SKM-1 (cell line): ENCODE measurements at regions not wholly inside any gene's neighbourhood (a gene's known extent, or its start where the extent isn't known, plus 50 kb on each side); places are given as distances from the start of the nearest gene placed in this dataset.

Source experiments
- DNase-seq: peaks from one replicate; lab custom pipeline; 2025; ENCODE audit not compliant: unreplicated experiment; lab: John Stamatoyannopoulos, UW

DNA sequence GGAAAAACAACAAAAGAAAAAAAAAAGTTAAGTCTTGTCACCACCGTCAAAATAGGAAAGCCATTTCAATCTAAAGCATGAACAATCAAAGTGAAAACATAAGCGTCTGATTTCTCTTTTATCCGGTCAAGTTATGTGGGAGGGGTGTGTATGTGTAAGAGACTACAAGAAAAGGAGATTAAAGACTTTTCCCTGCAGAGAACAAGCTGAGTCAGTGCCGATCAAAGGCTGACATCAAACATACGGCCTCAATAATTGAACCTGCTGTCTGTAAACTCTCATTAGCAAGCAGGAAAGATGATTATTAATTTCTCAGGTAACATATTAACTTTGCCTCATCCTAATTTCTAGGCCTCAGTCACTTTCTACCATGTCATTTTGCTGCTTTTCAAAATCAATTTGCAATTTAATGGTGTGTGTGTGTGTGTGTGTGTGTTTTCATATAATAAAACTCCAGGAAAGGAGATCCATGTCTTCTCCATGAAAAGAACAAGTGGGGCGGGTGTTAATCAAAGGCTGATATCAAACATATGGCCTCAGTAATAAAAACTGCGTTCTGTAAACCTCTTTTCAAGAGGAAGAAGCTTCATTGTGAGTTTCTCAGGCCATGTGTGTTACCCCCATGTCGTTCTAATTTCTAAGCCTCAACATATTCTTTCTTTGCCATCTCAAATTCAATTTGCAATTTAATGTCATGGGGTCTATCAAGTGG is 649.1 kb upstream of the SORCS1 start:
- DNase-seq: no peak

DNA sequence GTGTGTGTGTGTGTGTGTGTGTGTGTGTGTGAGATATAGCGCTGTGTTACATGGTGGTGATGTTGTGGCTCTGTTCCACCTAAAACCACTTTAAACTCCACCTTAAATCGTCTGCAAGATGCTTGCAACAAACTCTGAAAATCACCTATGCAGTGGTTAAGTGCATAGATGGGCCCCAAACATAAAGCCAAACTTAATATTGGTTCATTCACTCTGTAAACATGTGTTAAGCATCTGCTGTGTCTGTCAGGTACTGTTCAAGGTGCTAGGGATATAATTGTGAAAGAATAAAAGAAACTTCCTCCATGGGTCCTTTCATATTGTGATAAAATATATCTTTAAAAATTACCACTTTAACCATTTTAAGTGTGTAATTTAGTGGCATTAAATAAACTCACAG is 645.4 kb upstream of the SORCS1 start:
- no peak for DNase-seq

DNA sequence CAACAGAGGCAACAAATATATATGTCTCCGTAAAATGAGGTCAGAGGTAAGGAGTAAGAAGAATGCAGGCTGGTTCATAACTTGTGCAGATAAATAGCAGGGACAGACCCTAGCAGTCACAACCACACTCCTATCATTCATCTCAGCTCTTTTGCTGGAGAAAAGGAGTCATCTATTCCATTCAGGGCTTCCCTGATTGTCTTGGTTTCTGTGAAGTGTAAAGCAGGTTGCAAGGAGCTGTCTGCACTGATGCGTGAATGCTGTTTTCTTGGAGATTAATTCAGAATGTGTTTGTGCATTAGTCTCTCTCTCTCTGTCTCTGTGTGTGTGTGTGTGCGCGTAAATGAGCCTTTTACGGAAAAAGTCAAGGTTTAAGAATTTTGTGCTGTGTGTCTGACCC is 643.3 kb upstream of the SORCS1 start:
- DNase-seq: no peak

DNA sequence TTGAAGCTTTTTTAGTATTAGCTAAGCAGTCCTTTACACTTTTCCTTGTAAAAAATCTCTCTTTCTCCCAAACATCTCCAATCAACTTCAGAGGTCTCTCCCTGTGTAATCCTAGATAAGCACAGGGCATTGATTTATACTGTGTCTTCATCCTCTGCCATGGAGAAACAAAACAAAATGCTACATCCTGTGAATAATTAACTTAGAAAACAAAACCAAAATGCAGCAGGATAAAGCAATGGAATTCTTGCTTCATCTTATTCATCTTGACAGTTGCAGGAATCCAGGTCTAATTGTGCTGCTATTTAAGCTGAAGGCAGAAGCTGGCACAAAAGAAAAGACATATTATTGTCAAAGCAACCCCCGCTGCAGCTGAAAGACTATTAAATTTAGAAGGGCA is 641.5 kb upstream of the SORCS1 start:
- no peak for DNase-seq

DNA sequence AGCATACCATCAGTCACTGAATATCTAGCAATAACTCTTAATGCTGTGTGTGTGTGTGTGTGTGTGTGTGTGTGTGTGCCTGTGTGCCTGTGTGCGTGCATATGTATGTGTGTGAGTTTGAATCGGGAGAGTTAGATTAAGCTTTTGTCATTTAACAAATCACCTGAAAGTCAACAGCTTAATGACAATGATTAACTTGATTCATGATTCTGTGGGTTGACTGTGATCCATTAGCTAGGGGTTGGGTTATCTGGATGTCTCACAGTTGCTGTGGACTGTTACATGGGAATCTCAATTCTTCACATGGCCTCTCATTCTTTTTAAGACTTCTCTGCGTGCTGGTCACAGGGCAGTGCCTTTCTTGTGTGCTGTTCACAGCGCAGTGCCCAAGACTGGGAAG is 639.0 kb upstream of the SORCS1 start:
- DNase-seq: no peak

DNA sequence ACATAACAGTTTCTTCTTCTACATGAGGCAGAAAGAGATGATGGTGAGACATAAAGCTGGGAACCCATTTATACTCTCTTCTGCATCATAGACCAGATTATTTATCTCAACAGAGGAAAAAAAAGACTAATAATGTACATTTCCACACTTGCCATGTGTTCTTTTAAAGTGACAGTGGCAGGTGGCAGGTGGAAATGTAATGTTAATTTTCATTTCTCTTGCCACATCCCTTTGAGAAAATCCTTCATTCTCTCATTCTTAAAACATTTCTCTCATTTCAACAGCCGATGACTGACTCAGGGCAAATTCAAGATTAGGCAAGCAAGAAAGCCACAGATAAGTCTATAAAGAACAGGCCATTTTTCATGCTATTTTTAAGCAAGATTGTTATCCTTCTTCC is 635.6 kb upstream of the SORCS1 start:
- no peak for DNase-seq

DNA sequence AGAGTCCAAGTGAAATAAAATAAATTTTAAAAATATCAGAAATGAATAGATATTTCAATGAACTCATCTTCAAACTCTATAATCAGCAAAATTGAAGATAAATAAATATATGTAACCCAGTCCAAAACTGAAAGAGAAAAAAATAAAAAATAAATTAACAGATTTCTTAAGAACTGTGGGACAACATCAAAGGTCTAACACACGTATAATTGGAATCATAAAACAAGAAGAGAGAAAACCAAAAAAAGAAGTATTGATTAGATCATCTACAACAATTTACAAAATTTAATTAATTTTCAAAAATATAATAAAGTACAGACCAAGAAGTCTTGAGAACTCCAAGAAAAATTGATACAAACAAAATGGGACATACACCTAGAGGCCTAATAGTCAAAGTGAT is 625.8 kb upstream of the SORCS1 start:
- no peak for DNase-seq

DNA sequence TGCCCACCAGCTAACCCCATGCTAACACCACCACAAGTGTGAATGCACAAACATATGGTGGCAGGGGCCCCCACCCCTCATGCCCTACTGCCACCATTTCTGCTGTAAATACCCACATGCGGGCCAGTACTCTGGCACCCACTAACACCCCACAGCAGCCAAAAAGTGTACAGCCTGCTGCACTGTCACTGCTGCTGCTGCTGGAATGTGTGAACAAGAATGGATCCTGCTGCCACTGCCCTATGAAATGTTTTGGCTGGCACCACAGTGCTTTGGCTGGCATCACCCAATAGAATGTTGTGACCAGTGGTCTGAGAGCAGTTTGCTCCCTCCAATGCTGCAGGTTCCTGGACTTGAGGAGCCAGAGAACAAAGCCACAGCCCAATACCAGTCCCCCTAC is 606.6 kb upstream of the SORCS1 start:
- no peak for DNase-seq

DNA sequence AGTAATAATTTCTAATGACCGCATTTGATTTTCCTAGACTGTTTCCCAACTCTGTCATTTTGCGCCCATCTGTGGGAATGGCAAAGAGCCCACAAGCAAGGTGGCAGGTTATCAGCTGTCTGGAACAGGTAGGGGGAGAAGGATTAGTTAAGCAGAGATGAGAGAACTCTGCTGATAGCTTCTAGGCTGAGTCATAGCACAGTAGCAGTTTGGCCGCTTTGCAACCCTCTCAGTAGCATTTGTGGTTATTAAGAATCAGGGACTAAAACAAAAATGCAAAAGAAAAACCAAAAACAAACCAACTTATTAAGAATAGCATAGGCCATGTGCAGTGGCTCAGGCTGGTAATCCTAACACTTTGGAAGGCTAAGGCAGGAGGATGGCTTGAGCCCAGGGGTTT is 602.7 kb upstream of the SORCS1 start:
- DNase-seq: no peak

DNA sequence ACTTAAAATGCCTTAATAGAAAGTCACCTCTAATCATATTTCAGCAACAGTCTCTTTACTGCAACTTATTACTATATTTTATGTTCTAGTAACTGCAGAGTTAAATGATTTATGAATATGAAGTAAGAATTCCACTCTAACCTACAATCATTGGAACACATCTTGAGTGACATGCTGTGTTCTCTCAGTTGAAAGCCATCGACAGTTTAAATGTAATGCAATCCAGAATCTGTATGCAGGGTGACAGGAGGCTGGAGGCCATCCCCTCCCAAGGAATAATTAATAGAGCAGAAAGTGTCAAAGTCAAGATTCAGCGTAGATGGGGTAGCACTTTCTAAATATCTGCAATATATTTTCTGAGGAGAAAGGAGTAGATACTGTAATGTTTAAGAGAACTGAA is 590.3 kb upstream of the SORCS1 start:
- DNase-seq: no peak

DNA sequence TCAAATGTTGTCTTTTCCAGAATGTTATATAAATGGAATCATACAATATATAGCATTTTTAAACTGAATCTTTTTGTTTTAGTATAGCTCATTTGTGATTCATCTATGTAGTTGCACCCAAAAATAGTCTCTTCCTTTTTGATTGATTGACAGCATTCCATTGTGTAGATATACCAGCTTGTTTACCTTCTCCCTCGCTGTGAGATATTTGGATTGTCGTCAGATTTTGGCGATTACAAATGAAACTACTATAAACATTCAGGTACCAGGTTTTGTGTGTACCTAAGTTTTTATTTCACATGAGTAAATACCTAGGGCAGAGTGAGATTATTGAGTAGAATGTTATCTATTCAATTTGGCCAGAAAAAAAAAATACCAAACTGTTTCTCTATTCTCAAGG is 584.7 kb upstream of the SORCS1 start:
- DNase-seq: no peak

DNA sequence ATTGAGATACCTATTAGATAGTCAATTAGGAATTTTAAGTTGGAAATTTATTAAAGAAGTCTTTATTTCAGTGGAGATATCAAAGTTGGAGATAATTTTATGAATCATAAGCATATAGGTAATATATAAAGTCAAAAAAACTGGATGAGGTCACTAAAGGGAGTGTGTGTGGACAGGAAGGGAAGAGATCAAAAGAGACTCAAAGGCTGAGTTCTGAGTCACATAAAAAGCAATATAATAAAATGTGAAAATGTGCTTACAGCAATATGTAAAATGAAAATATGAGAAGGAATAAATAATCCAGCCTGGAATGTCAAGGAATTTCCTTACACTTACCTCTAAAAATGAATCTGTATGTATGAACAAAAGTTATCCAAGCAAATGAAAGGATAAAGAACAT is 583.3 kb upstream of the SORCS1 start:
- DNase-seq: no peak

DNA sequence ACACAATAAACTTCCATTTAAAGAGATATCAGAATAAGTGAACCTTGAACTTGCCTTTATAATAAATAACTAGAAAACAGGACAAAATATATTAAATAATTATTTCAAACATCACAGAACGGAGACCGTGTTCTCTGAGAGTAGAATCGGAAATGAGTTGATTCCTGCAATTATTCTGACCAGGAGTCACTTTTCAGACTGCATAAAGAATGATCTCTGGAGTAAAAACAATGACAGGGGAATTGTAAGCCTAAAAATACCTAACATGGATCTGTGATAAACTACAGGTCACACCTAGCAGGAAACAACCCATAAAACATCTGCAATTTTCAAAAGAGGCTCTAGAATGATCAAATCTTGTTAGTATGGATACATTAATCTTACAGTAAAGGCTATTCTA is 577.5 kb upstream of the SORCS1 start:
- no peak for DNase-seq

DNA sequence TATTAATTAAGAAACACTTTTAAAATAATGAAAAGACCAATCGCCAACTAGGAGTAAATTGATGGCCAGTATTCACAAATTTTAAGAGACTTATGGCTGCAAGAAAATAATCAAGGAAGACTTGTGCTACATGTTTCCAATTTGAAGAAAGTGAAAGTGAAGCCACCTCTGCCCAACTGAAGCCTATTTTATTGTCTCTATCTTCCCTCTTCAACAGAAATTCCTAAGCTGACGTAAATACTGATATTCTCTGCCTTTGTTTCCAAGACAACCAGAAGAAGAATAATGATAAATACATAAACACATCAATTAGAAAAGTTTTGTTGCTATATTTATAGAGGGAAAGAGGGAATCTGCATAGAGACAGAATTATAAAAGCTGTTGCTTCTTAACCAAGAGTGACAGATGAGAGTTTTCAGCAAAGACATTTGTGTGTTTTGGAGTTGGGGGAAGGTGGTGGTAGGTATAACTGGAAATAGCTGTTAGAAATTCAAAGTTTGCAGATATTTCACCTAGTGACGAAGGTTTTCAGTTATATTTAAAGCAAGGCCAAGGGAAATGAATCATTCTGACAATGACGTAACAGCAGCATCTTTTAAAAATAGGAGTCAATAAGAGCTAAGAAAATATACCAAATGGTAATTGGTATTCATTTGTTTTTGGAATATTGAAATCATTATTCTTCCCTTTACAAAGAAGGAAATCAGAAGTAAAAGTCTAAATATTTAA is 576.6 kb upstream of the SORCS1 start:
- no peak for DNase-seq

DNA sequence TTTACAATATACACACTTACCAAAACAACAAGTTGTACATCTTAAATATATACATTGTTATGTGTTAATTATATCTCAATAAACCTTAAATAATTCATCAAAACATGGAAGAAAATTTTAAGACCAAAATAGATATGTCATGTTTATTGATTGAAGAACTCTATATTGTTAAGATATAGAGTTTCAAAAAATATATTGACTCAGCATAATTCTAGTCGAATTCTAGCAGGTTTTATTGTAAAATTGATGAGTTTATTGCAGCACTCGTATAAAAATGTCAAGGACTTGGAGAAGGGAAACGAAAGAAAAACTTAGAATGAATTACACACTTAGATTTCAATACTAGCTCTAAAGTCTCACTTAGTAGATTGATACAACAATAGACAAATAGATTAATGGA is 575.4 kb upstream of the SORCS1 start:
- DNase-seq: no peak

DNA sequence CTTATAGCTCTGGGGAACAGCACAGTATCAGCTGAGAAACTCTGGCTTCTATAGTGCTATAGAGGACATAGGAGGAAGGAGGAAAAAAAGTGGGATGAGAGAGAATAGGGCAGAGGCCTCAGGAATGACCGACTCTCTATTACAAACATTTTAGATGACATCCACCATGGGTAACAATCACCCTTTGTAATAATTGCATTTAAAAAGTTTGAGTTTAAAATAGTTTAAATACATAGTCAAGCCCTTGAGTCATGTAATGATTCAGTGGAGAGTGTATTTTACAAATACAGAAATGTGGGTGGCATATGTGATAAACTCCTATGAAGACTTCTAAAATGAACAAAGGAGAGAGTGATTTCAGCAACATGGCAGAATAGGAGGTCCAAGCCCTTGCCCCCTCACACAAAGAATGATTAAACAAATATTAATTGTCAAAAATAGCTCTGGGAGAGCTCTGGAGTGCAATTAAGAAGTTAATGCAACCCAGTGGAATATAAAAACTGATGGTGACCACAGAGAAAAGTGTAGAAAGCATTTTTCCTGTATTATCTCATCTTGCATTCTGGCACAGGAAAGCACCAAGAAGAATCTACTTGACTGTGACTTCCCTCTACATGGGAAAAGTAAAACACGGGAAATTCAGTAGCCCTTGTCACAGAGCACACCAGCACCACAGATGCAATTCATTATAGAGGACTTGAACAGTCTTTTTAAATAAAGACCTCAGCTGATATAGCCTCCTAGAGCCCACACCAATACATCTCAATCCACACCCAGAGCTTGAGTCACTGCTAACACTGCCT is 569.0 kb upstream of the SORCS1 start:
- no peak for DNase-seq

DNA sequence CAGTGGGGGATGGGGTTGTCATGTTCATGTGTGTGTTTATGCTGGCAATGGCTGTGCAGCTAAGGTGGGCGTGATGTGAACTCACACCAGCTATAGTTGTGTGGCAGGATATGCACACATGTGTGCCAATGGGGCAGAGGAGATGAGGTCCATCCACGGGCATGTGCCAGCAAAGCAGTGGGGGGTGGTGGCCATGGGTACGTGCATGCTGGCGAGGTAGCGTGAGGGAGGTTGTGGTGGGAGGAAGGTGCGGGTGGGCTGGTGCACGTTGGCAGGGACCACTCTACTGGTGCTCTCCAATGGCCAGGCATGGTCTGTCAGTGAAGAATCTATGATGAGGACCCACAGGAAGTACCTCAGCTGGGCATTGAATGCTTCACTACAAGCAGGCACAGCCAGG is 567.5 kb upstream of the SORCS1 start:
- no peak for DNase-seq

DNA sequence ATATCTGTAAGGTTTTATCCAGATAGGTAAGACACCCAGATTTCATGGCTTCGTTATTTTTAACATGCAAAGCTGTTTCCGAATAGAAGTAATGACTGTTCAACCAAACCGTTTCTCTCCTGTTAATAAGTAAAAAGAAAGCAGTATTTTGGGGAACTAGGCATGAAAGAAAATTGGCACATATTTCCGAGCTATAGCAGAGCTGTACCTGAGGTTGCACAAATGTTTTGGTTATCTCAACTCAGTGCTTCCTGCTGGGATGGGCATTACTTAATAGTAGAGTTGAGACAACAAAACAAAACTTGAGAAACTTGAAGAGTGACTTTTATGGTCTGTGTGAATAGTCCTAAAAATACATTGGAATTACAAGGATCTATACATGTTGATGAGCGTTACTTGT is 564.3 kb upstream of the SORCS1 start:
- DNase-seq: peak; percentile 87

DNA sequence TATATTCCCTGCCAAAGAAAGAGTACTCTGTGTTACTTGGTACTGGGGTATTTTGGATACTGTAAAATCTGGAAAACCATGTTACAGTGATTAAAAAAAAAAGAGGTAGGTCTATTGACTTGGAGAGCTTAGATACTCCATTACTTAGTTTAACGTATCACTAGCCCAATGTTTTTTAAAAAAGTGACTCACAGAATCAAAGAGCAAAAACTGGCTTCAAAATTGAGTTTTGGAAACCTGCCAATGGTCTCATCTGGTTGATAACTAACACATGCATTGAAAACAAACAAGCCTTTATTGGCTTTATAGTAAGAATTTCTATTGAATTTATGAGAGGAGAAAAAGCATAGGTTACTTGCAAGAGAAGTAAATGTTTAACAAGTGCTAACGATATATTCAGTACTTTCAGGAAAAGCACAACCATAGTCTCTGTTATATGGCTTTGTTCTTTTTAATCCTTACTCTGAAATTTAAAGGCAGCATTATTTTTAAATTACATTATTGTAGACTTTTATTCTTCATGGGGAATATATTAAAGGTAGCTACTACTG is 563.3 kb upstream of the SORCS1 start:
- DNase-seq: no peak

DNA sequence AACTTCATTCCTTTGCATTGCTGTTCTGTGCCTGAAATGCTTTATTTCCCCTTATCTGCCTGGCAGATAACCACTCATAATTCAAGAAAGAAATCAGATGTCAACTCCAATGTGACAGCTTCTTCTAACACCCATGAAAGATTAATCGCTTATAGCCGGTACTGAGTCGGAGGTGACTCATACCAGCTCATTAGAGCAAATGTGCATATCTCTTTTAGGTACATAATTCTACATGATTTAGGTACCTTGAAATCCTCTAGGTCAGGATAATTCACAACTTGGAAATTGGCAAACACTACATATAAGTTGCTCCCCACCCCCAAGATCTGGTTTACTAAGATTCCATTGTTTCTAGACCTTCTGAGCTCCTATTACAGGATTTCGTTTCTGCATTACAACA is 554.4 kb upstream of the SORCS1 start:
- no peak for DNase-seq

DNA sequence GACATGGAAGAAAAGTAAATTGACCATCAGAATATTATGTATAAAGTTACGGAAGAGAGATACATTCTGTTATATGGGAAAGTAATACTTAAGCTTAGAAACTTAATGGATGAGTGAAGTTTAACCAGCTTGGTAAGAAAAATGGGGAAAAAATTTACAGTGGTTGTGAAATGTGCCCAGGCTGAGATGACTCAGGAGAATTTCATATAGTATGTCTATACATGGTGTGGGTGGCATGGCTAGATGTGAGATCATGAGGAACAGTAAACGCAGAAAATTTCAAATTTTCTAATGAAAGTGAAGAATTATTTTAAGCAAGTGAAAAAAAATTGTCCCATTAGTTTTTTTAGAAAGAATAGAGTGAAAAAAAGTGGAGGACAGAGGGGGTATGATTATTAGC is 552.5 kb upstream of the SORCS1 start:
- no peak for DNase-seq

DNA sequence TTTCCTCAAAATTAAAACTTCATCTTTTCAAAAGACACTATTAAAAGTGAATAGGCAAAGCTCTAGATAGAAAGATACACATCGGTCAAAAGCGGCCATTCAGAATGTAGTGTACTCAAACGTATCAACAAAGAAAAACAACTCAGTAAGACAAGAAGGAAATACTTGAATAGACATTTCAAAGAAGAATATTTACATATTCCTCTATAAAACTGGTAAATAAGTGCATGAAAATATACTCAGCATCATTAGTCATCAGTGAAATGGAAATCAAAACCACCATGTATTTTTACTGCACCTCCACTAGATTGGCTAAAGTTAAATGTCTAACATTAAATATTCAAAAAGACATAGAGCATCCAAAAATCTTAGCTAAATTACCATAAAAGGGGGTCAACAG is 551.1 kb upstream of the SORCS1 start:
- DNase-seq: no peak
